ENCODE measurements at regions not wholly inside any gene's neighbourhood (a gene's known extent, or its start where the extent isn't known, plus 50 kb on each side); places are given as distances from the start of the nearest gene placed in this dataset.

DNA sequence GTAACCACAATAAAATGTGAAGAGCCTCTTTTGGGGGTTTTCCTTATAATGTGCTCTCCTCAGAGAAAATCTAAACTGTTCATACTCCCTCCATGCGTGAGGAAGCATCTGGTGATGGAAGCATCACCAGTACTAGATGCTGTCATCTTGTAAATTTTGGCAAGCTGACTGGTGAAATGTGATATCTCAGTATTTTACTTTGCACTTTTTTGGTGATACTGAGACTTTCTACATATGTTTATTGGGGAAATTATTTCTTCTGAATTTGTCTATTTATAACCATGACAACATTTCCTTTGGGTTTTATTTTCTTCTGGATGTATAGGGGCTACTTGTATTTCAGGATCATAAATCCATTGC lies 95.9 kb upstream of the DLGAP1 start:
- no peak for TF ChIP-seq CTCF (conservative IDR thresholded peaks at IDR 0.05 in 1 of 2, IDR thresholded peaks at IDR 0.05 in 1 of 2; ENCODE audit: extremely low read depth in 1 of 2, insufficient read depth in 1 of 2, low read depth in 1 of 2, low read length in 2 of 2)
- no peak for TF ChIP-seq EZH2 (IDR thresholded peaks at IDR 0.05; ENCODE audit: borderline replicate concordance, low read length)
